HL-60 (cell line): ENCODE measurements at regions not wholly inside any gene's neighbourhood (a gene's known extent, or its start where the extent isn't known, plus 50 kb on each side); places are given as distances from the start of the nearest gene placed in this dataset.

Source experiments
- CTCF ChIP-seq: IDR thresholded peaks from one replicate; pipeline ENCODE4 v1.5.1; 2011; ENCODE audit warnings: low read length, control low read depth, inconsistent platforms; ENCODE audit not compliant: insufficient read depth
- GABPA ChIP-seq: IDR thresholded peaks from 2 replicates; pipeline ENCODE4 v1.6.1; 2012; ENCODE audit warnings: low read depth
- POLR2AphosphoS5 ChIP-seq: IDR thresholded peaks from 2 replicates; pipeline ENCODE4 v1.6.1; 2012; ENCODE audit warnings: low read depth
- REST ChIP-seq: IDR thresholded peaks from 2 replicates; pipeline ENCODE4 v1.6.1; 2012; ENCODE audit warnings: low read depth; ENCODE audit not compliant: insufficient replicate concordance

- no peak for TF ChIP-seq POLR2AphosphoS5
- no peak for TF ChIP-seq CTCF
- TF ChIP-seq REST, result no peak
- no peak for TF ChIP-seq GABPA
Observed at GRCh38 chr10:100645091-100645490, 100.3 kb upstream of the PAX2 start.
